Superior temporal gyrus (tissue), 1 donor: ENCODE measurements at regions not wholly inside any gene's neighbourhood (a gene's known extent, or its start where the extent isn't known, plus 50 kb on each side); places are given as distances from the start of the nearest gene placed in this dataset.

Experiments used
- DNase-seq: peaks from one replicate; pipeline ENCODE4 v3.0.0-alpha.2; 2016; ENCODE audit errors: extremely low spot score

DNA sequence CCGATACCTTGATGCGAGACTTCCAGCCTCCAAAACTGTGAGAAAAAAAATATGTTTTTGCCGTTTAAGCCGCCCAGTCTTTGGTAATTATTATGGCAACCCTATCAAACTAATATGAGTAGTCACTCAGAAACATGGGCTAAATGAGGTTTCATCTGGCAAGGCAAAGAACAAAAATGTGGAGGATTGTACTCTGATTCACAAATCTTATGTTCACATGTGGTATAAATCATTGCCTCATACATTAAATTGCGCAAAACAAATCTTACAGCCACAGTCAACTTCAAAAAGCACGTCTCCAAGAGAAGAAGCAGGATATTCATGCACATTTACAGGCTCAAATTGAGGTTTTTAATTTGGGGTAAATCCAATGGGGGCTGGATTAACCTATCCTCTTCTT lies 1435.4 kb upstream of the LRRTM1 start:
- no peak for DNase-seq

DNA sequence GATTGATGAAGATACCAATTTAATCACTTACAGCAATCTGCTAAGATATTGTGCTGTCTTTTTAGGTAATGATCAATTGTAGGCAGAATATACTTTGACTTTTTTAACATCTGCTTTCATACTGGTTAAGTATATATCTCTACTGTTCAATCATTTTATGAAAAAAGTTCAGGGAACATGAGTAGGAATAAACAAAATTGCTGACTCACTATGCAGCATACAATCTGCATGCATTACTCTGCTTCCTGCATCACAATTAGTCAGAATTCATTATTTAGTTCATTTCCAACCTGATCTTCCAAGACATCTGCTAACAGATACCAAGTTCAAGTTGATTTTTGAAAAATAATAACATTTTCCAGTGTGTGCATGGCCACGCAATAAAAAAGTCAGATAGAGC lies 1430.4 kb upstream of the LRRTM1 start:
- DNase-seq: no peak

DNA sequence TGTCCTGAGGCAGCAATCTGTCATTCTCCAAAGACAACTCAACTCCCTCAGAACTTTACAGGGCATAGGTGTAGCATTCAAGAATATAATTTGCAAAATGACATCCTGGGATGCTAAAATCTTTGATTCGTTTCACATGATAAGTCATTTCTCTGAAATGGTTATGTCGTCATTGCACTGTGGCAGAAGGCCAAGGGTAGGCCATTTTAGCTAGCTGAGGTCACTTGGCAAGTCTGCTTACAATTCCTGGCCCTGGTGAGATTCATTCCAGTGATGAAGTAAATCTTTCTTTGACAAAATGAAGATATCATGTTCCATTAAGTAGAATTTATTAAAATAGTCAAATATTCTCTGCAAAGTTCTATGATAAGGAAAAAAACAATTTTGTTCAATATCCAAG lies 1410.3 kb upstream of the LRRTM1 start:
- DNase-seq: no peak

GRCh38 chr2:81706856-81707255 lies 1402.3 kb upstream of the LRRTM1 start:
- no peak for DNase-seq

- DNase-seq: no peak
These were observed 1399.3 kb upstream of the LRRTM1 start for GRCh38 chr2:81703831-81704230.

- DNase-seq: no peak
These were observed 1388.0 kb upstream of the LRRTM1 start for GRCh38 chr2:81692566-81692965.

DNA sequence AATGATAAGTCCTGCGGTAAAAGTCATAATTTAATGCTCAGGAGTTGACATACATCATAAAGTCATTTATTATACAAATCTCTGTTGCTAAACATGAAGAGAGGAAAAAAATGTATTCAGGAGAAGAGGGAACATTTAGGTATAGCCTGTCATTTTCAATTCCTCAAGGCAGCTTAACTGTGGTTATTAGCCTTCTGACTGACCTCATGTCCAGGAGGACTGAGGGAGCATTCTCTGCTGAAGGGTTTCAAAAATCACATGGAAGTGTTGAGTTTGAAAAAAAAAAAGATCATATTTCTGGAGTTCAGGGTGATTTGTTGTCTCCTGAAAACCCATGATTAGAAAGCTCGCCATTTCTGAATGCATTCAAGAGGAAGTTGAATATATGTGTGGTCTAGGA lies 1371.1 kb upstream of the LRRTM1 start:
- no peak for DNase-seq

- DNase-seq: no peak
These were observed 1368.4 kb upstream of the LRRTM1 start for GRCh38 chr2:81672923-81673322.

- no peak for DNase-seq
These were observed 1368.0 kb upstream of the LRRTM1 start for GRCh38 chr2:81672516-81672915.

GRCh38 chr2:81670885-81671284 lies 1366.3 kb upstream of the LRRTM1 start:
- DNase-seq: no peak

DNA sequence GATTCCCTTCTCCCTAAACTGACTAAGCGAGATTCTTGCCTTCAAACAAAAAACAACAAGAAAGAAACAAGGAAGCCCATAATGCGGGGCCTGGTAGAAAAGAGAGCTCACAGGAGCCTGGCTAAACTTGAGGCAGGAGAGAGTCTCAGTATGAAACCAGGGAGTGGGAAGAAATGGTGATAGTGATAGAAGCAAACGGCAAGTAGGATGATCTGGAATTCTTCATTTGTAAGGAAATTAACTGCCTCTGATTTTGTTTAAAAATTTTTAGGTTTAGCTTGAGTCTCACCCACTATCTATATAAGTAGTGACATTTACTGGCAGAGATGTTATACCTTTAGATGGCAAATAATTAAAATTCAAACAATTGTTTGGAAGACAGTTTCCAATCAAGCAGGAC lies 1356.5 kb upstream of the LRRTM1 start:
- no peak for DNase-seq

DNA sequence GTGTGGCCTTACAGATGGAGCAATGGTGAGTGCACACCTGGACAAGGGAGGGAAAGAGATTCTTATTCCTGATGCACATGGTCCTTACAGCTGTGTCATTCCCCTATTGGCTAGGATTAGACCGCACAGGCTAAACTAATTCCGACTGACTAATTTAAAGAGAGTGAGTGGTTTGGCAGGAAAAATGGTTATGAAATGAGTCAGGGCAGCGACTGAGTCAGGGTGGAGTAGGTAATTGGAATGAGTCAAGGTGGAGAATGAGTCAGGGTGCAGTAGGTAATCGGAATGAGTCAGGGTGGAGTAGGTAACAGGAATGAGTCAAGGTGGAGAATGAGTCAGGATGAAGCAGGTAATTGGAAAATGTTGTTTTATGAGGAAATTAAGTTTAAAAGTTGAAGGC lies 1353.7 kb upstream of the LRRTM1 start:
- DNase-seq: no peak

GRCh38 chr2:81650048-81650971 lies 1345.8 kb upstream of the LRRTM1 start:
- DNase-seq: no peak

DNA sequence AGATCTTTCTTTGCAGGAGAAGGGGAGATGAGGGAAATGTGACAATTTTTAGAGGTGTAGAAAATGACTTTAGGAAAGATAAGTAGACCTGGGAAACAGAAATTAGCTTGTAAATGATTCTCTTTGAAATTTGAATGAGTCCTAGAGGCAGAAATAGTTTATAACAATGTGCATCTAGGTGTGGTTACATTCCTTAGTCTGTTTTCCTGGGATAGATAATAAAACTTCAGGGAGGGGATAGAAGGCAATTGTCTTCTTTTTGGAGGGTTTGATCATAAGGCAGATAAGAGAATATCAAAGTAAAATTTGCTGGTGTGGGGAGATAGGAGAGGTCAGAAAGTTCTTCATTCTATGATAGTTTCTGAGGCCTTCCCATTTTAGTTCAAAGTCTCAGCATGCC lies 1344.3 kb upstream of the LRRTM1 start:
- no peak for DNase-seq

DNA sequence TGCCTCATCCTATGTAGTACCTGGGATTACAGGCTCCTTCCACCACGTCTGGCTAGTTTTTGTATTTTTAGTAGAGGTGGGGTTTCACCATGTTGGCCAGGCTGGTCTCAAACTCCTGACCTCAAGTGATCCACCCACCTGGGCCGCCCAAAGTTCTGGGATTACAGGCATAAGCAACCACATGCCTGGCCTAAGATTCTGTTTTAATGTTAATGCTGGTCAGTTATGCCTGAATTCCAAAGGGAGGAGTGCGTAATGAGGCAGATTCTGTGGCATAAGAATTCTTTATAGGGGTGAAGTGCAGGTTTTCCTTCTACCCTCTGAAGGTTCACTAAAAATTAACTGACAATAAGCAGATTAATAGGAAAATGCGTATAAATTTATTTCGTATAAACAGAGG lies 1343.8 kb upstream of the LRRTM1 start:
- no peak for DNase-seq

DNA sequence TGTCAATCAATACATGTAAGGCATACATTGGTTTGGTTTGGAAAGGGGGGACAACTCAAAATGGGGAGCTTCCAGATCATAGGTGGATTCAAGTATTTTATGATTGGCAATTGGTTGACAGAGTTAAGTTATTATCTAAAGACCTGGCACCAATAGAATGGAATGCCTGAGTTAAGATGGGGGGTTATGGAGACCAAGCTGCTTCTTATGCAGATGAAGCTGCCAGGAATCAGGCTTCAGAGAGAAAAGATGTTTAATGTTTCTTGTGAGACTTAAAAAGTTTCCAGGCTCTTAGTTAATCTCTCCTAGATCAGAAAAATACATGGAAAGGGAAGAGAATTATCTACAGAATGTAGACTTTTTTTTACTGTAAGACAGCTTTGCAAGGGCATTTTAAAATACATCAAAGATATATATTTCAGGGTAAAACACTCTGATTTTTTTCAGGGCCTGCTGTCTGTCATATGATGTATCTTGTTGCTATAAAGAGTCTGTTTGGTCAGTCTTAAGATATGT lies 1343.2 kb upstream of the LRRTM1 start:
- no peak for DNase-seq

DNA sequence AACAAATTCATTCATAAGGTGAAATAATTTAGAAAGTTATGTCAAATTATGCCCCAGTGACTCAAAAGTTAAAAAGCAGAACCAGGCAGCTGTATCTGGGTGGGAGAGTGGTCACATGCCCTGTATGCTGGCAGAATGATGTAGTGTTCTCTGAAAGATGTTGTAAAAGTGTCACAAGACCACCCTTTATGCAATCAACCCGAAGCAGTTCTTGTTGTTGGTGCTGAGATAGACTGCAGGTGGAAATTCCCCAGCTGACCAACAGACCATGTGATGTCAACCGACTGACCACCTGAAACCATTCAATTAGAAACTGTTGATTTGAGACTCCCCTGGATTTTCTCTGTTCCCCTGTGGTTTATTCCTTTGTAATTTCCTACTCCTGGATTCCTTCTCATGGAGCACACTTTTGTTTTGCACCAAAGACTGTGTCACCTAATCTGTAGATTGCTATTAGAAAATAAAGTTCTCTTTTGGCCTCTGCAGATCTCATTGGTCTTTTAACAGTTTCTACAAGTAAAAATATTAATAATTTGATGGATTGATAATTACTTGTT lies 1341.3 kb upstream of the LRRTM1 start:
- DNase-seq: no peak

GRCh38 chr2:81644189-81644588 lies 1339.6 kb upstream of the LRRTM1 start:
- DNase-seq: no peak

GRCh38 chr2:81624825-81625224 lies 1320.3 kb upstream of the LRRTM1 start:
- no peak for DNase-seq

- no peak for DNase-seq
These were observed 1295.5 kb upstream of the LRRTM1 start for GRCh38 chr2:81600088-81600487.

GRCh38 chr2:81598453-81598852 lies 1293.9 kb upstream of the LRRTM1 start:
- no peak for DNase-seq

GRCh38 chr2:81589406-81589805 lies 1284.9 kb upstream of the LRRTM1 start:
- no peak for DNase-seq
